GM21367 (cell line): ENCODE measurements at regions not wholly inside any gene's neighbourhood (a gene's known extent, or its start where the extent isn't known, plus 50 kb on each side); places are given as distances from the start of the nearest gene placed in this dataset.
"Not testable (repeated sequence)": the region's sequence is repeated elsewhere in the genome, so short reads cannot be mapped to it uniquely, and the experiment has no call there.

Experiments
- ATAC-seq: cut with Tn5 transposase; IDR thresholded peaks from one replicate; pipeline ENCODE4 v1.9.1; 2021; ENCODE audit not compliant: unreplicated experiment

- ATAC-seq = no peak
Observed at GRCh38 chr12:93079271-93079670, 150.2 kb upstream of the EEA1 start.

- ATAC-seq = no peak
Observed at GRCh38 chr12:93079976-93080375, 150.9 kb upstream of the EEA1 start.

GRCh38 chr12:93080452-93080851, 151.4 kb upstream of the EEA1 start:
- no peak for ATAC-seq

GRCh38 chr12:93080994-93081809, 152.1 kb upstream of the EEA1 start:
- ATAC-seq = no peak

- ATAC-seq = no peak
Observed at GRCh38 chr12:93081810-93082165, 152.7 kb upstream of the EEA1 start.

- ATAC-seq = no peak
Observed at GRCh38 chr12:93085383-93086287, 156.5 kb upstream of the EEA1 start.

GRCh38 chr12:93086288-93086727, 157.2 kb upstream of the EEA1 start:
- ATAC-seq = no peak

GRCh38 chr12:93087840-93088610, 158.9 kb upstream of the EEA1 start:
- no peak for ATAC-seq

- ATAC-seq = no peak
Observed at GRCh38 chr12:93089805-93090569, 160.9 kb upstream of the EEA1 start.

- ATAC-seq = no peak
Observed at GRCh38 chr12:93090731-93091172, 161.7 kb upstream of the EEA1 start.

- no peak for ATAC-seq
Observed at GRCh38 chr12:93091886-93092648, 163.0 kb upstream of the EEA1 start.

- ATAC-seq = no peak
Observed at GRCh38 chr12:93092649-93092945, 163.5 kb upstream of the EEA1 start.

- no peak for ATAC-seq
Observed at GRCh38 chr12:93093243-93093642, 164.1 kb upstream of the EEA1 start.

- ATAC-seq = not testable (repeated sequence)
Observed at GRCh38 chr12:93094222-93094621, 165.1 kb upstream of the EEA1 start.

- ATAC-seq = peak; percentile 86
Observed at GRCh38 chr12:93094988-93095737, 166.1 kb upstream of the EEA1 start.

GRCh38 chr12:93097417-93097816, 168.3 kb upstream of the EEA1 start:
- ATAC-seq = no peak

GRCh38 chr12:93098077-93098476, 169.0 kb upstream of the EEA1 start:
- ATAC-seq = no peak

- ATAC-seq = no peak
Observed at GRCh38 chr12:93099792-93100191, 170.7 kb upstream of the EEA1 start.

- ATAC-seq = no peak
Observed at GRCh38 chr12:93100610-93101009, 171.5 kb upstream of the EEA1 start.
